ENCODE measurements at regions not wholly inside any gene's neighbourhood (a gene's known extent, or its start where the extent isn't known, plus 50 kb on each side); places are given as distances from the start of the nearest gene placed in this dataset.

- Histone ChIP-seq H3K27me3 (ENCODE audit: control insufficient read depth in 2 of 2, insufficient read depth in 2 of 2, low read length in 2 of 2) (no peaks in the 10 kb centered on the region), H3K4me1 (ENCODE audit: control insufficient read depth, extremely low read depth, insufficient read depth, low read length) (peaks cover 25% of the 10 kb centered on the region), H2AFZ (ENCODE audit: low read depth, low read length) (no peak overlapping the region), H3K79me2 (ENCODE audit: control insufficient read depth, insufficient read depth, low read length) (no peaks in the 10 kb centered on the region), H3K9me1 (replicated peaks; ENCODE audit: control insufficient read depth, extremely low read depth, insufficient read depth, low read length) (no peaks in the 10 kb centered on the region), H4K20me1 (replicated peaks; ENCODE audit: control insufficient read depth, extremely low read depth, insufficient read depth, low read length) (no peaks in the 10 kb centered on the region), H3K9ac (replicated peaks; ENCODE audit: extremely low read depth, insufficient read depth, low read length) (no peak overlapping the region), H3K4me2 (ENCODE audit: insufficient read depth, low read length) (no peak overlapping the region), H3K27ac (ENCODE audit: insufficient read depth, low read depth, low read length) (no peak overlapping the region), H3K36me3 (ENCODE audit: control insufficient read depth in 2 of 2, extremely low read depth in 1 of 2, insufficient read depth in 2 of 2, low read length in 2 of 2) (no peaks in the 10 kb centered on the region), H3K9me3 (replicated peaks; ENCODE audit: control insufficient read depth, insufficient read depth, low read length) (no peaks in the 10 kb centered on the region), H3K4me3 (replicated peaks in 1 of 3; ENCODE audit: insufficient read depth in 1 of 3, low read depth in 1 of 3, low read length in 3 of 3) (no peak overlapping the region)
- BruUV-seq (replicated peaks) = no TSS peak
- CTCF ChIA-PET = interaction anchor here (0.7 to 3.2 kb wide), 3 partner anchors 10 to 17 kb away, joined by 3 to 7 read pairs (median 3); no protein-coding TSS in a partner anchor
- FAIRE-seq (no peak), DNase-seq (ENCODE audit: low read depth, low spot score) (no peak)
- POLR2A ChIA-PET = interaction anchor here (0.6 kb wide), 1 partner anchor 339 kb away, joined by 3 read pairs; no protein-coding TSS in a partner anchor
- TF ChIP-seq, protein P1, sequence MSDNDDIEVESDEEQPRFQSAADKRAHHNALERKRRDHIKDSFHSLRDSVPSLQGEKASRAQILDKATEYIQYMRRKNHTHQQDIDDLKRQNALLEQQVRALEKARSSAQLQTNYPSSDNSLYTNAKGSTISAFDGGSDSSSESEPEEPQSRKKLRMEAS (IDR thresholded peaks at IDR 0.05; ENCODE audit: insufficient read depth, insufficient read length) = no peak
- TF ChIP-seq JUN (IDR thresholded peaks at IDR 0.05; ENCODE audit: borderline replicate concordance, insufficient read depth, insufficient read length, low read depth) (no peak), CTCF (IDR thresholded peaks at IDR 0.05; ENCODE audit: extremely low read depth in 1 of 2, insufficient read depth in 1 of 2, low read depth in 1 of 2, low read length in 2 of 2) (no peak), MYC (IDR thresholded peaks at IDR 0.05; ENCODE audit: low read depth, low read length) (no peak)
- dilution Hi-C loops (cut with MboI; ENCODE audit: extremely low pct_ligation_motif_present, low sequenced_read_pairs) (no loop called here), intact Hi-C loops (cut with micrococcal nuclease) (no loop called here)
These were observed 195.0 kb upstream of the GPRIN3 start for GRCh38 chr4:89502581-89502980.
